ENCODE measurements at regions not wholly inside any gene's neighbourhood (a gene's known extent, or its start where the extent isn't known, plus 50 kb on each side); places are given as distances from the start of the nearest gene placed in this dataset.

GRCh38 chr2:74738586-74738985 lies 84.5 kb downstream of the SEMA4F start:
- ChIA-PET CTCF (no interaction called here), POLR2A (ENCODE audit: unreplicated experiment) (interaction anchor here (0.6 kb wide), 1 partner anchor 9 kb away, joined by 4 read pairs; no protein-coding TSS in a partner anchor)
- Histone ChIP-seq H3K27me3 (ENCODE audit: insufficient read depth, low read depth) (no peaks in the 10 kb centered on the region), H3F3A (ENCODE audit: insufficient read depth, low read depth) (peaks cover 28% of the 10 kb centered on the region; the same call in 1 of the 2 replicates), H4K20me1 (ENCODE audit: insufficient read depth) (no peaks in the 10 kb centered on the region), H3K4me2 (no peak overlapping the region), H3K36me3 (ENCODE audit: low read depth) (no peaks in the 10 kb centered on the region), H3K9me3 (ENCODE audit: insufficient read depth, low read depth) (peaks cover 15% of the 10 kb centered on the region; the same call in 1 of the 2 replicates), H2AFZ (no peak overlapping the region), H3K27ac (no peak overlapping the region), H3K4me3 (no peak overlapping the region), H3K4me1 (replicated peaks; ENCODE audit: insufficient read depth) (peaks cover 60% of the 10 kb centered on the region), H3K9me2 (ENCODE audit: insufficient read depth) (no peaks in the 10 kb centered on the region), H3K79me2 (ENCODE audit: low read depth) (no peaks in the 10 kb centered on the region)
- no peak for DNase-seq
- no TSS peak for BruUV-seq (replicated peaks)
- TF ChIP-seq EZH2 (IDR thresholded peaks at IDR 0.05; ENCODE audit: low read depth) (no peak), CTCF (conservative IDR thresholded peaks at IDR 0.05) (no peak)
- intact Hi-C loops (cut with micrococcal nuclease; ENCODE audit: unreplicated experiment): no loop called here

- TF ChIP-seq CTCF (conservative IDR thresholded peaks at IDR 0.05) (no peak), EZH2 (IDR thresholded peaks at IDR 0.05; ENCODE audit: low read depth) (no peak)
- H2AFZ ChIP-seq: no peak overlapping the region
- no peak overlapping the region for H3K4me3 ChIP-seq
- H3K27ac ChIP-seq: no peak overlapping the region
- ChIA-PET POLR2A (ENCODE audit: unreplicated experiment) (interaction anchor here (0.6 kb wide), 1 partner anchor 8 kb away, joined by 4 read pairs; no protein-coding TSS in a partner anchor), CTCF (no interaction called here)
- DNase-seq: no peak
- H3K4me1 ChIP-seq (replicated peaks; ENCODE audit: insufficient read depth): peaks cover 56% of the 10 kb centered on the region
- no TSS peak for BruUV-seq (replicated peaks)
- peaks cover 28% of the 10 kb centered on the region; the same call in 1 of the 2 replicates for H3F3A ChIP-seq (ENCODE audit: insufficient read depth, low read depth)
- H3K9me2 ChIP-seq (ENCODE audit: insufficient read depth): no peaks in the 10 kb centered on the region
- H4K20me1 ChIP-seq (ENCODE audit: insufficient read depth): no peaks in the 10 kb centered on the region
- H3K36me3 ChIP-seq (ENCODE audit: low read depth): no peaks in the 10 kb centered on the region
- peaks cover 15% of the 10 kb centered on the region; the same call in 1 of the 2 replicates for H3K9me3 ChIP-seq (ENCODE audit: insufficient read depth, low read depth)
- no peaks in the 10 kb centered on the region for H3K27me3 ChIP-seq (ENCODE audit: insufficient read depth, low read depth)
- peak overlapping the region; percentile 9 for H3K4me2 ChIP-seq
- intact Hi-C loops (cut with micrococcal nuclease; ENCODE audit: unreplicated experiment): no loop called here
- H3K79me2 ChIP-seq (ENCODE audit: low read depth): no peaks in the 10 kb centered on the region
Observed at GRCh38 chr2:74739129-74739528, 85.1 kb downstream of the SEMA4F start.

- no TSS peak for BruUV-seq (replicated peaks)
- H3K79me2 ChIP-seq (ENCODE audit: low read depth): no peaks in the 10 kb centered on the region
- H3K9me2 ChIP-seq (ENCODE audit: insufficient read depth): no peaks in the 10 kb centered on the region
- H3K27ac ChIP-seq: peak overlapping the region; percentile 80
- H3F3A ChIP-seq (ENCODE audit: insufficient read depth, low read depth): peaks cover 28% of the 10 kb centered on the region; the same call in 1 of the 2 replicates
- H3K4me1 ChIP-seq (replicated peaks; ENCODE audit: insufficient read depth): peaks cover 49% of the 10 kb centered on the region
- peak overlapping the region; percentile 69; the same call in 1 of the 2 replicates for H3K4me2 ChIP-seq
- no peaks in the 10 kb centered on the region for H3K27me3 ChIP-seq (ENCODE audit: insufficient read depth, low read depth)
- ChIA-PET CTCF (no interaction called here), POLR2A (ENCODE audit: unreplicated experiment) (no interaction called here)
- H3K4me3 ChIP-seq: no peak overlapping the region
- peaks cover 15% of the 10 kb centered on the region; the same call in 1 of the 2 replicates for H3K9me3 ChIP-seq (ENCODE audit: insufficient read depth, low read depth)
- H2AFZ ChIP-seq: no peak overlapping the region
- H3K36me3 ChIP-seq (ENCODE audit: low read depth): no peaks in the 10 kb centered on the region
- DNase-seq: no peak
- TF ChIP-seq EZH2 (IDR thresholded peaks at IDR 0.05; ENCODE audit: low read depth) (no peak), CTCF (conservative IDR thresholded peaks at IDR 0.05) (no peak)
- intact Hi-C loops (cut with micrococcal nuclease; ENCODE audit: unreplicated experiment): no loop called here
- H4K20me1 ChIP-seq (ENCODE audit: insufficient read depth): no peaks in the 10 kb centered on the region
Observed at GRCh38 chr2:74739733-74740241, 85.7 kb downstream of the SEMA4F start.

All from PC-9 (cell line).